ENCODE measurements at regions not wholly inside any gene's neighbourhood (a gene's known extent, or its start where the extent isn't known, plus 50 kb on each side); places are given as distances from the start of the nearest gene placed in this dataset.
"Not testable (repeated sequence)": the region's sequence is repeated elsewhere in the genome, so short reads cannot be mapped to it uniquely, and the experiment has no call there.

GRCh38 chrX:95218976-95219375 is 1465.7 kb upstream of the DIAPH2 start:
- DNase-seq (ENCODE audit: low spot score): no peak

- no peak for DNase-seq (ENCODE audit: low spot score)
These were observed 1436.3 kb upstream of the DIAPH2 start for GRCh38 chrX:95248386-95248785.

- DNase-seq (ENCODE audit: low spot score): no peak
These were observed 1394.2 kb upstream of the DIAPH2 start for GRCh38 chrX:95290455-95290854.

- no peak for DNase-seq (ENCODE audit: low spot score)
These were observed 1393.1 kb upstream of the DIAPH2 start for GRCh38 chrX:95291561-95291960.

- DNase-seq (ENCODE audit: low spot score): peak; percentile 11
These were observed 1365.8 kb upstream of the DIAPH2 start for GRCh38 chrX:95318882-95319281.

- DNase-seq (ENCODE audit: low spot score): no peak
These were observed 1359.5 kb upstream of the DIAPH2 start for GRCh38 chrX:95325185-95325584.

- DNase-seq (ENCODE audit: low spot score): no peak
These were observed 1354.3 kb upstream of the DIAPH2 start for GRCh38 chrX:95330292-95330691.

- DNase-seq (ENCODE audit: low spot score): no peak
These were observed 1352.1 kb upstream of the DIAPH2 start for GRCh38 chrX:95332530-95332929.

- DNase-seq (ENCODE audit: low spot score): no peak
These were observed 1337.8 kb upstream of the DIAPH2 start for GRCh38 chrX:95346856-95347255.

- no peak for DNase-seq (ENCODE audit: low spot score)
These were observed 1333.7 kb upstream of the DIAPH2 start for GRCh38 chrX:95350774-95351488.

GRCh38 chrX:95367286-95367685 is 1317.4 kb upstream of the DIAPH2 start:
- no peak for DNase-seq (ENCODE audit: low spot score)

GRCh38 chrX:95382799-95383198 is 1301.8 kb upstream of the DIAPH2 start:
- DNase-seq (ENCODE audit: low spot score): no peak

- no peak for DNase-seq (ENCODE audit: low spot score)
These were observed 1300.9 kb upstream of the DIAPH2 start for GRCh38 chrX:95383778-95384177.

GRCh38 chrX:95427389-95427788 is 1257.3 kb upstream of the DIAPH2 start:
- peak; percentile 1 for DNase-seq (ENCODE audit: low spot score)

GRCh38 chrX:95435198-95435597 is 1249.4 kb upstream of the DIAPH2 start:
- DNase-seq (ENCODE audit: low spot score): peak; percentile 1

- DNase-seq (ENCODE audit: low spot score): no peak
These were observed 1242.8 kb upstream of the DIAPH2 start for GRCh38 chrX:95441836-95442235.

- DNase-seq (ENCODE audit: low spot score): no peak
These were observed 1199.9 kb upstream of the DIAPH2 start for GRCh38 chrX:95484781-95485180.

GRCh38 chrX:95505721-95506120 is 1178.9 kb upstream of the DIAPH2 start:
- no peak for DNase-seq (ENCODE audit: low spot score)

GRCh38 chrX:95509474-95509873 is 1175.2 kb upstream of the DIAPH2 start:
- DNase-seq (ENCODE audit: low spot score): no peak

GRCh38 chrX:95524018-95524417 is 1160.6 kb upstream of the DIAPH2 start:
- DNase-seq (ENCODE audit: low spot score): not testable (repeated sequence)

- DNase-seq (ENCODE audit: low spot score): no peak
These were observed 1148.5 kb upstream of the DIAPH2 start for GRCh38 chrX:95536111-95536510.

- DNase-seq (ENCODE audit: low spot score): no peak
These were observed 1148.0 kb upstream of the DIAPH2 start for GRCh38 chrX:95536661-95537060.

- no peak for DNase-seq (ENCODE audit: low spot score)
These were observed 1145.6 kb upstream of the DIAPH2 start for GRCh38 chrX:95539041-95539440.

- DNase-seq (ENCODE audit: low spot score): not testable (repeated sequence)
These were observed 1135.1 kb upstream of the DIAPH2 start for GRCh38 chrX:95549552-95549951.
